ENCODE measurements at regions not wholly inside any gene's neighbourhood (a gene's known extent, or its start where the extent isn't known, plus 50 kb on each side); places are given as distances from the start of the nearest gene placed in this dataset.

GRCh38 chr3:180119567-180119966 lies 82.8 kb upstream of the PEX5L start:
- H3K9me3 ChIP-seq (ENCODE audit: control insufficient read depth in 2 of 2, low read length in 2 of 2), result no peaks in the 10 kb centered on the region
- H3K9me3 Mint-ChIP-seq, result peaks cover 0 to 7% (median 3%) of the 10 kb centered on the region in 7 donors
- H3K27ac Mint-ChIP-seq, result no peak overlapping the region
- H3K4me1 ChIP-seq (ENCODE audit: control insufficient read depth, insufficient read depth, low read length, poor library complexity, severe bottlenecking), result no peaks in the 10 kb centered on the region
- H3K36me3 Mint-ChIP-seq, result no peaks in the 10 kb centered on the region
- H3K4me3 Mint-ChIP-seq, result no peak overlapping the region
- no peaks in the 10 kb centered on the region for H3K4me1 Mint-ChIP-seq
- H3K27me3 Mint-ChIP-seq, result no peaks in the 10 kb centered on the region
- no peak overlapping the region for H3K4me3 ChIP-seq (ENCODE audit: low read depth, low read length)
- no peaks in the 10 kb centered on the region for H3K27me3 ChIP-seq (ENCODE audit: control insufficient read depth, insufficient read depth, low read length)
- H3K36me3 ChIP-seq (ENCODE audit: control insufficient read depth, insufficient read depth, low read length), result no peaks in the 10 kb centered on the region
- DNase-seq (no peak), ATAC-seq (ENCODE audit: low read depth in 2 of 2) (no peak)
- no peak overlapping the region for H3K27ac ChIP-seq (ENCODE audit: insufficient read depth, low read length, poor library complexity, severe bottlenecking)

- Mint-ChIP-seq H3K4me1 (no peaks in the 10 kb centered on the region), H3K27me3 (no peaks in the 10 kb centered on the region), H3K36me3 (no peaks in the 10 kb centered on the region), H3K9me3 (peaks cover 3 to 10% (median 6%) of the 10 kb centered on the region in 7 donors), H3K4me3 (no peak overlapping the region), H3K27ac (no peak overlapping the region)
- DNase-seq (no peak), ATAC-seq (ENCODE audit: low read depth in 2 of 2) (no peak)
- Histone ChIP-seq H3K4me3 (ENCODE audit: low read depth, low read length) (no peak overlapping the region), H3K9me3 (ENCODE audit: control insufficient read depth in 2 of 2, low read length in 2 of 2) (no peaks in the 10 kb centered on the region), H3K4me1 (ENCODE audit: control insufficient read depth, insufficient read depth, low read length, poor library complexity, severe bottlenecking) (no peaks in the 10 kb centered on the region), H3K36me3 (ENCODE audit: control insufficient read depth, insufficient read depth, low read length) (no peaks in the 10 kb centered on the region), H3K27ac (ENCODE audit: insufficient read depth, low read length, poor library complexity, severe bottlenecking) (no peak overlapping the region), H3K27me3 (ENCODE audit: control insufficient read depth, insufficient read depth, low read length) (no peaks in the 10 kb centered on the region)
These were observed 87.2 kb upstream of the PEX5L start for GRCh38 chr3:180123928-180124327.

GRCh38 chr3:180131169-180131568 lies 94.4 kb upstream of the PEX5L start:
- no peak overlapping the region for H3K4me3 ChIP-seq (ENCODE audit: low read depth, low read length)
- H3K36me3 ChIP-seq (ENCODE audit: control insufficient read depth, insufficient read depth, low read length), result no peaks in the 10 kb centered on the region
- no peaks in the 10 kb centered on the region for H3K27me3 ChIP-seq (ENCODE audit: control insufficient read depth, insufficient read depth, low read length)
- no peaks in the 10 kb centered on the region for H3K9me3 ChIP-seq (ENCODE audit: control insufficient read depth in 2 of 2, low read length in 2 of 2)
- no peak overlapping the region for H3K27ac ChIP-seq (ENCODE audit: insufficient read depth, low read length, poor library complexity, severe bottlenecking)
- DNase-seq (no peak), ATAC-seq (ENCODE audit: low read depth in 2 of 2) (no peak)
- Mint-ChIP-seq H3K9me3 (peaks cover 0 to 8% (median 4%) of the 10 kb centered on the region in 7 donors), H3K4me1 (no peaks in the 10 kb centered on the region), H3K4me3 (no peak overlapping the region), H3K36me3 (no peaks in the 10 kb centered on the region), H3K27ac (no peak overlapping the region), H3K27me3 (no peaks in the 10 kb centered on the region)
- no peaks in the 10 kb centered on the region for H3K4me1 ChIP-seq (ENCODE audit: control insufficient read depth, insufficient read depth, low read length, poor library complexity, severe bottlenecking)

- no peak overlapping the region for H3K27ac Mint-ChIP-seq
- no peaks in the 10 kb centered on the region for H3K27me3 ChIP-seq (ENCODE audit: control insufficient read depth, insufficient read depth, low read length)
- no peaks in the 10 kb centered on the region for H3K4me1 Mint-ChIP-seq
These were observed 98.4 kb upstream of the PEX5L start for GRCh38 chr3:180135101-180135500.

GRCh38 chr3:180138871-180139270 lies 102.1 kb upstream of the PEX5L start:
- Mint-ChIP-seq H3K4me3 (no peak overlapping the region), H3K27me3 (no peaks in the 10 kb centered on the region), H3K36me3 (no peaks in the 10 kb centered on the region), H3K9me3 (peaks cover 1 to 18% (median 4%) of the 10 kb centered on the region in 7 donors), H3K4me1 (no peaks in the 10 kb centered on the region), H3K27ac (no peak overlapping the region)
- no peak overlapping the region for H3K27ac ChIP-seq (ENCODE audit: insufficient read depth, low read length, poor library complexity, severe bottlenecking)
- H3K9me3 ChIP-seq (ENCODE audit: control insufficient read depth in 2 of 2, low read length in 2 of 2), result no peaks in the 10 kb centered on the region
- no peaks in the 10 kb centered on the region for H3K4me1 ChIP-seq (ENCODE audit: control insufficient read depth, insufficient read depth, low read length, poor library complexity, severe bottlenecking)
- DNase-seq (no peak), ATAC-seq (ENCODE audit: low read depth in 2 of 2) (no peak)
- H3K4me3 ChIP-seq (ENCODE audit: low read depth, low read length), result no peak overlapping the region
- H3K27me3 ChIP-seq (ENCODE audit: control insufficient read depth, insufficient read depth, low read length), result no peaks in the 10 kb centered on the region
- no peaks in the 10 kb centered on the region for H3K36me3 ChIP-seq (ENCODE audit: control insufficient read depth, insufficient read depth, low read length)

More at GRCh38 chr3:180135101-180135500, 98.4 kb upstream of the PEX5L start:
- H3K27ac ChIP-seq (ENCODE audit: insufficient read depth, low read length, poor library complexity, severe bottlenecking), result no peak overlapping the region
- no peaks in the 10 kb centered on the region for H3K9me3 ChIP-seq (ENCODE audit: control insufficient read depth in 2 of 2, low read length in 2 of 2)
- no peaks in the 10 kb centered on the region for H3K36me3 Mint-ChIP-seq
- DNase-seq, result no peak
- no peak overlapping the region for H3K4me3 ChIP-seq (ENCODE audit: low read depth, low read length)
- no peaks in the 10 kb centered on the region for H3K4me1 ChIP-seq (ENCODE audit: control insufficient read depth, insufficient read depth, low read length, poor library complexity, severe bottlenecking)
- ATAC-seq (ENCODE audit: low read depth in 2 of 2), result no peak
- H3K36me3 ChIP-seq (ENCODE audit: control insufficient read depth, insufficient read depth, low read length), result no peaks in the 10 kb centered on the region
- no peak overlapping the region for H3K4me3 Mint-ChIP-seq
- H3K27me3 Mint-ChIP-seq, result no peaks in the 10 kb centered on the region
- peaks cover 0 to 5% (median 1%) of the 10 kb centered on the region in 7 donors for H3K9me3 Mint-ChIP-seq

- Histone ChIP-seq H3K27ac (ENCODE audit: insufficient read depth, low read length, poor library complexity, severe bottlenecking) (no peak overlapping the region), H3K4me3 (ENCODE audit: low read depth, low read length) (no peak overlapping the region), H3K36me3 (ENCODE audit: control insufficient read depth, insufficient read depth, low read length) (no peaks in the 10 kb centered on the region), H3K9me3 (ENCODE audit: control insufficient read depth in 2 of 2, low read length in 2 of 2) (no peaks in the 10 kb centered on the region), H3K4me1 (ENCODE audit: control insufficient read depth, insufficient read depth, low read length, poor library complexity, severe bottlenecking) (no peaks in the 10 kb centered on the region), H3K27me3 (ENCODE audit: control insufficient read depth, insufficient read depth, low read length) (no peaks in the 10 kb centered on the region)
- no peak overlapping the region for H3K27ac Mint-ChIP-seq
- no peak for ATAC-seq (ENCODE audit: low read depth in 2 of 2)
- no peaks in the 10 kb centered on the region for H3K27me3 Mint-ChIP-seq
- H3K4me1 Mint-ChIP-seq, result no peaks in the 10 kb centered on the region
- no peak for DNase-seq
- H3K4me3 Mint-ChIP-seq, result no peak overlapping the region
- H3K36me3 Mint-ChIP-seq, result no peaks in the 10 kb centered on the region
- H3K9me3 Mint-ChIP-seq, result peaks cover 0 to 18% (median 4%) of the 10 kb centered on the region in 7 donors
These were observed 105.3 kb upstream of the PEX5L start for GRCh38 chr3:180142041-180142440.

GRCh38 chr3:180142472-180142871 lies 105.7 kb upstream of the PEX5L start:
- peaks cover 0 to 18% (median 4%) of the 10 kb centered on the region in 7 donors for H3K9me3 Mint-ChIP-seq
- DNase-seq (no peak), ATAC-seq (ENCODE audit: low read depth in 2 of 2) (no peak)
- Histone ChIP-seq H3K4me1 (ENCODE audit: control insufficient read depth, insufficient read depth, low read length, poor library complexity, severe bottlenecking) (no peaks in the 10 kb centered on the region), H3K36me3 (ENCODE audit: control insufficient read depth, insufficient read depth, low read length) (no peaks in the 10 kb centered on the region), H3K27me3 (ENCODE audit: control insufficient read depth, insufficient read depth, low read length) (no peaks in the 10 kb centered on the region), H3K9me3 (ENCODE audit: control insufficient read depth in 2 of 2, low read length in 2 of 2) (no peaks in the 10 kb centered on the region), H3K4me3 (ENCODE audit: low read depth, low read length) (no peak overlapping the region), H3K27ac (ENCODE audit: insufficient read depth, low read length, poor library complexity, severe bottlenecking) (no peak overlapping the region)
- no peak overlapping the region for H3K4me3 Mint-ChIP-seq
- H3K4me1 Mint-ChIP-seq, result no peaks in the 10 kb centered on the region
- H3K27me3 Mint-ChIP-seq, result no peaks in the 10 kb centered on the region
- H3K36me3 Mint-ChIP-seq, result no peaks in the 10 kb centered on the region
- peak overlapping the region in 1 of 3 donors; percentile 92 for H3K27ac Mint-ChIP-seq

- peaks cover 3 to 10% (median 6%) of the 10 kb centered on the region in 7 donors for H3K9me3 Mint-ChIP-seq
These were observed 125.0 kb upstream of the PEX5L start for GRCh38 chr3:180161770-180162169.

More at GRCh38 chr3:180161770-180162169, 125.0 kb upstream of the PEX5L start:
- no peak for ATAC-seq (ENCODE audit: low read depth in 2 of 2)
- Histone ChIP-seq H3K4me1 (ENCODE audit: control insufficient read depth, insufficient read depth, low read length, poor library complexity, severe bottlenecking) (no peaks in the 10 kb centered on the region), H3K27me3 (ENCODE audit: control insufficient read depth, insufficient read depth, low read length) (no peaks in the 10 kb centered on the region), H3K36me3 (ENCODE audit: control insufficient read depth, insufficient read depth, low read length) (no peaks in the 10 kb centered on the region), H3K4me3 (ENCODE audit: low read depth, low read length) (no peak overlapping the region), H3K27ac (ENCODE audit: insufficient read depth, low read length, poor library complexity, severe bottlenecking) (no peak overlapping the region), H3K9me3 (ENCODE audit: control insufficient read depth in 2 of 2, low read length in 2 of 2) (no peaks in the 10 kb centered on the region)
- Mint-ChIP-seq H3K27me3 (no peaks in the 10 kb centered on the region), H3K4me3 (no peak overlapping the region), H3K4me1 (no peaks in the 10 kb centered on the region), H3K36me3 (no peaks in the 10 kb centered on the region), H3K27ac (no peak overlapping the region)
- DNase-seq, result no peak
